ENCODE measurements at regions not wholly inside any gene's neighbourhood (a gene's known extent, or its start where the extent isn't known, plus 50 kb on each side); places are given as distances from the start of the nearest gene placed in this dataset.

DNA sequence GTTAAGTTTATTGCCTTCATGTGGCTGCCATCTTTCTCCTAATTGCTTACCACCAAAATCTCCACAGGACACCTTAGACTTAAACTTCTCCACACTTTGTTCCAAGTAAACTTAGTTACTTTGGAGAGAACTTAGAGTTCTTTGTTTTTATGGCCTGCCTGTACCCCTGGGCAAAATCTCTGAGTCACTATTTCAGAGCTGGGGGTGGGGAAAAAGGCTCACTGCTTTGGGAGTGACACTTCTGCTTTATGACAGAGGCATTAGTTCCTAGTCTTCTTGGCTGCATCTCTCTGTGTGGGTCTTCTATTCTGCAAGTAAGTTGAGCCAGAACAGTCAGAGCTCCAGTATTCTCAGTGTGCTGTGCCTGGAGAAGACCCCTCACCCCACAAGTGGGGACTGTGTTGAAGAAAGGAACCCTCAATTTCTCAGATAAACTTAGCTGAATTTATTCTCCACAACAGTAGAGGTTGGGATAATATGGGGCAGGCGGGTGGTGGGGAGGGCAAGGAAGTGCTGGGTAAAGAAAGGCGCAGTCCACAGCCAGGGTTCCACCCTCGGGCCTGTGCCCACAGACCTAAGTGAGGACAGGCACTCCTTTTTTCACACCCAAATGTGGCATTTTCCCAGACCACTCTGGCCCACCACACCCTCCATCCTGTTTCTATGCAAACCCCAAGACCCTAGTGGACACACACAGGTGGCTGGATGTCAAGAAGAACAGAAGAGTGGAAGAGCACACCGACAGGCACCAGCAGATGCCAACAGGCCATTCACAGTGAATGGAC, 636.6 kb upstream of the MAN1A1 start:
- no peak for TF ChIP-seq POLR2A (IDR thresholded peaks at IDR 0.05; ENCODE audit: low read depth, low read length)
- TF ChIP-seq TAF1 (IDR thresholded peaks at IDR 0.05; ENCODE audit: borderline replicate concordance, low read depth, low read length) = no peak
- no peak for TF ChIP-seq POLR2AphosphoS5 (IDR thresholded peaks at IDR 0.05; ENCODE audit: low read depth, low read length)
